ENCODE measurements at regions not wholly inside any gene's neighbourhood (a gene's known extent, or its start where the extent isn't known, plus 50 kb on each side); places are given as distances from the start of the nearest gene placed in this dataset.

- Histone ChIP-seq H3K27me3 (no peaks in the 10 kb centered on the region), H3K4me3 (ENCODE audit: low read depth, low read length) (no peak overlapping the region), H3K36me3 (no peaks in the 10 kb centered on the region), H3K4me1 (no peaks in the 10 kb centered on the region), H3K9me3 (no peaks in the 10 kb centered on the region)
- TF ChIP-seq CTCF (IDR thresholded peaks at IDR 0.05; ENCODE audit: low read depth, low read length) = no peak
- no peak for DNase-seq
These were observed 266.7 kb downstream of the C3orf38 start for GRCh38 chr3:88416436-88416835.

GRCh38 chr3:88418219-88418618 lies 268.5 kb downstream of the C3orf38 start:
- TF ChIP-seq CTCF (IDR thresholded peaks at IDR 0.05; ENCODE audit: low read depth, low read length) = no peak

GRCh38 chr3:88433568-88433967 lies 283.8 kb downstream of the C3orf38 start:
- no peak for DNase-seq
- Histone ChIP-seq H3K9me3 (no peaks in the 10 kb centered on the region), H3K4me3 (ENCODE audit: low read depth, low read length) (no peak overlapping the region), H3K27me3 (no peaks in the 10 kb centered on the region), H3K36me3 (no peaks in the 10 kb centered on the region), H3K4me1 (no peaks in the 10 kb centered on the region)
- no peak for TF ChIP-seq CTCF (IDR thresholded peaks at IDR 0.05; ENCODE audit: low read depth, low read length)

More at GRCh38 chr3:88418219-88418618, 268.5 kb downstream of the C3orf38 start:
- Histone ChIP-seq H3K27me3 (no peaks in the 10 kb centered on the region), H3K9me3 (no peaks in the 10 kb centered on the region), H3K4me1 (no peaks in the 10 kb centered on the region), H3K4me3 (ENCODE audit: low read depth, low read length) (no peak overlapping the region), H3K36me3 (no peaks in the 10 kb centered on the region)
- no peak for DNase-seq

GRCh38 chr3:88434001-88434400 lies 284.2 kb downstream of the C3orf38 start:
- Histone ChIP-seq H3K27me3 (no peaks in the 10 kb centered on the region), H3K4me3 (ENCODE audit: low read depth, low read length) (no peak overlapping the region), H3K4me1 (no peaks in the 10 kb centered on the region), H3K36me3 (no peaks in the 10 kb centered on the region), H3K9me3 (no peaks in the 10 kb centered on the region)
- no peak for DNase-seq
- TF ChIP-seq CTCF (IDR thresholded peaks at IDR 0.05; ENCODE audit: low read depth, low read length) = no peak

GRCh38 chr3:88440701-88441100 lies 290.9 kb downstream of the C3orf38 start:
- Histone ChIP-seq H3K4me3 (ENCODE audit: low read depth, low read length) (no peak overlapping the region), H3K36me3 (no peaks in the 10 kb centered on the region), H3K27me3 (no peaks in the 10 kb centered on the region), H3K9me3 (no peaks in the 10 kb centered on the region), H3K4me1 (no peaks in the 10 kb centered on the region)
- no peak for DNase-seq
- no peak for TF ChIP-seq CTCF (IDR thresholded peaks at IDR 0.05; ENCODE audit: low read depth, low read length)

GRCh38 chr3:88443066-88443465 lies 293.3 kb downstream of the C3orf38 start:
- no peak for DNase-seq
- no peaks in the 10 kb centered on the region for H3K4me1 ChIP-seq
- H3K36me3 ChIP-seq = no peaks in the 10 kb centered on the region
- H3K4me3 ChIP-seq (ENCODE audit: low read depth, low read length) = no peak overlapping the region
- no peaks in the 10 kb centered on the region for H3K9me3 ChIP-seq
- no peaks in the 10 kb centered on the region for H3K27me3 ChIP-seq
- no peak for TF ChIP-seq CTCF (IDR thresholded peaks at IDR 0.05; ENCODE audit: low read depth, low read length)

Data from BE2C (cell line).